ENCODE measurements at regions not wholly inside any gene's neighbourhood (a gene's known extent, or its start where the extent isn't known, plus 50 kb on each side); places are given as distances from the start of the nearest gene placed in this dataset.

DNA sequence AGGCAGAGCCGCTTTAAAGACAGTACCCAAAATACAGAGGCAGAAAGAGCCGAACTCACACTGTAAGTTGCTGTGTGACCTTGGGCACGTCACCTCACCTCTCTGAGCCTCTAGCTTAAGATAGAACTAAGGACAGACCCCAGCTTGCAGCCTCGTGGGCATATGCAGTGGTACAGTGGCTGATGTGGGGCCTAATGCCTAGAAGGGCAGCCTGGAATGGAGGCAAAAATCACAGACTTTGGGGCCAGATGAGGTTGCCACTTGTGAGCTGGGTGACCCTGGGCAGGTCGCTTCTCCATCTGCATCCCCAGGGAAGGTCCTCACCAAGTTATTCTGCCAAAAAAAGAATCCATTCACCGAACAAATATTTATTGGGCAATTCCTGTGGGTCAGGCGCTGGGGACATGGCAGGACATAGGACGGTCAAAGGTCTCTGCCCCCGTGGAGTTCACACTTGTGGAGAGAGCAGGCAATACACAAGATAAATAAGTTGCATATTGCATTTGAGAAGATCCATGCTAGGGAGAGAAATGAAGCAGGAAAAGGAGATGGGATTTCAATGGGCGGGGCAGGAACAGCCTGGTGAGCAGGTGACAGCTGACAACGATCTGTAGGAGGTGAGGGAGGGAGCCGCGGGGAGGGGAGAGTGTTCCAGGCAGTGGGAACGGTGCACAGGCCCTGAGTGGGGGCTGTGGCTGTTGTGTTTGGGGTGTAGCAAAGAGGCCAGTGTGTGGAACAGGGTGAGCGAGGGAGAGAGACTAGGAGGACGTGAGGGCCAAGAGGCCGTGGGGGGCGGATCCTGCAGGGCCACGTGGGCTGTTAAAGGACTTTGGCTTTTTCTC, 115.2 kb downstream of the CEBPB start:
- TF ChIP-seq TAF1 (IDR thresholded peaks at IDR 0.05; ENCODE audit: borderline replicate concordance, low read depth, low read length) (no peak), POLR2AphosphoS5 (IDR thresholded peaks at IDR 0.05; ENCODE audit: low read depth, low read length) (no peak), POLR2A (IDR thresholded peaks at IDR 0.05; ENCODE audit: low read depth, low read length) (no peak)
- FAIRE-seq (no peak), DNase-seq (ENCODE audit: insufficient read length) (no peak)

DNA sequence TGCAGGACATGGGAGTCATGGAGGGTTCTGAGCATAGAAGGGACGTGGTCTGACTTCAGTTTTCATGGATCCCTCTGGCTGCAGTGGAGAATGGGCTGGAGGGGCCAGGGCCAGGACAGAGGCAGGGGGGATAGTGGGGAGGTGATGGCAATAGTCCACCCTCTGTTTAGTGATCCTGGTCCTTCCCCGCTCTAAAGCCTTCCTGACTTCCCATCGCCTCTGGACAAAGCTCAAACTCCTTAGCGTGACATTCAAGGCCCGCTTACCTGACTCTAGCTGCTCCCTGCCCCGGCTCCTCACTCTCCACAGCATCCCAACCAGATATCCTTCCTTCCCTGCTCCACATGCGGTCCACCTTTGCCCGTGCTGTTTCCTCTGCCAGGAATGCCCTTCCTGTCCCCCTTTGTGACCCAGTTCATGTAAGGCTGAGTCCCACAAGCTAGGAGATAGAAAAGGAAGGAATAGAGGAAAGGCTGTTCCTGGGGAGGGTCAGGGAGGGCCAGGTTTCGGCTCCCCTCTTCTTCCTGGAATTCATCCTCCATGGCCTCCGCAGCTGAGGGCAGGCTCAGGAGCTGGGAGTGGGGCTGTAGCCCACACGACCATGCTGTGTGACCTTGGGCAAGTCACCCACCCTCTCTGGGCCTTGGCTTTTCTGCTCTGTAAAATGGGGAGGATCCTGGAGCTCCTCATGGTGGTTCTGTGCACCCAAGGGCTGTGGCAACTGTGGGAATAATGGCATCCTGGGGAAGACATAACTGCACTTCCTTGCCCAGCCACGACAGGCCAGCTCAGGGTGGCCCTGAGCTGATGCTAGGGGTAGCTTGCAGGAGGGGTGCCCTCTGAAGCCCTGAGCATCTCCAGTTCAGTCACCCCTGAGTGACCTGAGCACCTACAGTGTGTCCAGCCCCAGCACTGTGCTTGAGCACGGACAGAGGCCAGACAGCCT, 116.1 kb downstream of the CEBPB start:
- TF ChIP-seq POLR2A (IDR thresholded peaks at IDR 0.05; ENCODE audit: low read depth, low read length) (no peak), TAF1 (IDR thresholded peaks at IDR 0.05; ENCODE audit: borderline replicate concordance, low read depth, low read length) (no peak), POLR2AphosphoS5 (IDR thresholded peaks at IDR 0.05; ENCODE audit: low read depth, low read length) (no peak)

DNA sequence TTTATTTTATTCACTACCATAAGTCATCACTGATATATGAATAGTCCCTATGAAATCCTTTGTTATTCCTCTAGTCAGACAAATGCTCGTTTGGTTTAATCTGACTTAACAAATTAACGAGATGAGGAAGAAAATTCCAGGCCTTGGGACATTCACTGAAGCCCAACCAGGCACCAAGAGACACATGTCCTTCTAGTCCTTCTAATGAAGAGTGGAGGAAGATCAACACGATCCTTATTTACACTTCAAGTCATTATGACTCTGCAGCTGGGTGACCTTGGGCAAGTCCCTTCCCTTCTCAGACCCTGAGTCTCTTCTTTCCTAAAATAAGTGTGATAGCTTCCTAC, 117.5 kb downstream of the CEBPB start:
- DNase-seq (ENCODE audit: insufficient read length): no peak
- no peak for TF ChIP-seq TAF1 (IDR thresholded peaks at IDR 0.05; ENCODE audit: borderline replicate concordance, low read depth, low read length)
- TF ChIP-seq POLR2AphosphoS5 (IDR thresholded peaks at IDR 0.05; ENCODE audit: low read depth, low read length): no peak
- no peak for TF ChIP-seq POLR2A (IDR thresholded peaks at IDR 0.05; ENCODE audit: low read depth, low read length)
- no peak for FAIRE-seq

More for the DNA sequence above, 116.1 kb downstream of the CEBPB start:
- DNase-seq (ENCODE audit: insufficient read length): no peak
- FAIRE-seq: no peak

DNA sequence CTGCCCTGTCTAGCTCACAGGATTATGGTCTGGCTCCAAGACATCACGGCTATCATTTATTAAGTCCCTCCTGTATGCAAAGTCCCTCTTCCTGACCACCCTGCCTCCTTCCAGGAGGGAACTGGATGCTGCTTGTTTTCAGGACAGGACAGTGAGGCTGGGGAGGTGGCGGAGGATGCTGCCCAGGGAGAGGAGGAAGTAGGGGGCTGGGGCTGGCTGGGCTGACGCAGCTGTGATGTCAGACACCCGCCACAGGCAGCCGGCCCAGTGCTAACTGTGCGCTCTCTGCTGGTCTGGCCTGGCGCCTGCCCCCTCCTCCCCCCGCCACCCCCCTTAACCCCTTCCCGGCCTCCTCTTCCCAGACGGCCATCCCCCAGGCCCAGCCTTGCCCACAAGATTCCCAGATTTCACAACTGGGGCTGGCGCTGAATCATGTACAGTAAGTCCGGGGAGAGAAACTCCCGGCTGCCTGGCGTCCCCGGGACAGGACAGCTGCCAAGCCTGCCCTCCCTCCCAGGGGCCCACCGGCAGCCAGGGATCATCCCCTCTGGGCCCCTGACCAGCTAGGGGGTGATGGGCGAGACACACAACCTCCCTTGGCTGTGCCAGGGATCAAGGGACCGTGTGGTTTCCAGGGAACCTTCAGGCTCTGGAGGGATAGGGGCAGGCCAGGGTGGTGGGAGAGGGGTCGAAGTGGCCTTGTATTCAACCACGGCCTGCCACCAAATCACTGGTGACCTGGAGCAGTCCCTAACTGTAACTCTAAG, 118.1 kb downstream of the CEBPB start:
- TF ChIP-seq POLR2AphosphoS5 (IDR thresholded peaks at IDR 0.05; ENCODE audit: low read depth, low read length) (no peak), POLR2A (IDR thresholded peaks at IDR 0.05; ENCODE audit: low read depth, low read length) (no peak), TAF1 (IDR thresholded peaks at IDR 0.05; ENCODE audit: borderline replicate concordance, low read depth, low read length) (no peak)
- no peak for FAIRE-seq
- no peak for DNase-seq (ENCODE audit: insufficient read length)

DNA sequence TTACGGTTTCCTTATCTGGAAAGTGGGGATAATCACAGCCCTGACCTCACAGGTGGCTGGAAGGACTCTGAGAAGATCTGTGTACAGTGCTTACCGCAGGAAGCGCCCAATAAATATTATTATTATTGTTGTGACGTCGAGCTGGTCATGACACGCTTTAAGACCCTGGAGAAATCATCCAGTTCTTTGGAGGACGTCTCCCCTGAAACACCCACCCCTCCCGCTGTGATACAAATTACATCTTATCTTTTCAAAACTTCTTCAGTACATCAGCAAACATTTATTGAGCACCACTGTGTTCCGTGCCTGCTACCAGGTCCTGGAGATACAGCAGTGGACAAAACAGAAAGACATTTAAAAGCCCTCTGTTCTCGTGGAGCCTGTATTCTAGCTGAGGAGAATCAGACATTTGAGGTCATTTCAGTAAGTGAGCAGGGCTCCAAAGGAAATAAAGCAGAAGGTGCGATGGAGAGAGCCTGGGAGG, 118.7 kb downstream of the CEBPB start:
- FAIRE-seq: no peak
- no peak for DNase-seq (ENCODE audit: insufficient read length)
- TF ChIP-seq POLR2AphosphoS5 (IDR thresholded peaks at IDR 0.05; ENCODE audit: low read depth, low read length): no peak
- no peak for TF ChIP-seq TAF1 (IDR thresholded peaks at IDR 0.05; ENCODE audit: borderline replicate concordance, low read depth, low read length)
- no peak for TF ChIP-seq POLR2A (IDR thresholded peaks at IDR 0.05; ENCODE audit: low read depth, low read length)

DNA sequence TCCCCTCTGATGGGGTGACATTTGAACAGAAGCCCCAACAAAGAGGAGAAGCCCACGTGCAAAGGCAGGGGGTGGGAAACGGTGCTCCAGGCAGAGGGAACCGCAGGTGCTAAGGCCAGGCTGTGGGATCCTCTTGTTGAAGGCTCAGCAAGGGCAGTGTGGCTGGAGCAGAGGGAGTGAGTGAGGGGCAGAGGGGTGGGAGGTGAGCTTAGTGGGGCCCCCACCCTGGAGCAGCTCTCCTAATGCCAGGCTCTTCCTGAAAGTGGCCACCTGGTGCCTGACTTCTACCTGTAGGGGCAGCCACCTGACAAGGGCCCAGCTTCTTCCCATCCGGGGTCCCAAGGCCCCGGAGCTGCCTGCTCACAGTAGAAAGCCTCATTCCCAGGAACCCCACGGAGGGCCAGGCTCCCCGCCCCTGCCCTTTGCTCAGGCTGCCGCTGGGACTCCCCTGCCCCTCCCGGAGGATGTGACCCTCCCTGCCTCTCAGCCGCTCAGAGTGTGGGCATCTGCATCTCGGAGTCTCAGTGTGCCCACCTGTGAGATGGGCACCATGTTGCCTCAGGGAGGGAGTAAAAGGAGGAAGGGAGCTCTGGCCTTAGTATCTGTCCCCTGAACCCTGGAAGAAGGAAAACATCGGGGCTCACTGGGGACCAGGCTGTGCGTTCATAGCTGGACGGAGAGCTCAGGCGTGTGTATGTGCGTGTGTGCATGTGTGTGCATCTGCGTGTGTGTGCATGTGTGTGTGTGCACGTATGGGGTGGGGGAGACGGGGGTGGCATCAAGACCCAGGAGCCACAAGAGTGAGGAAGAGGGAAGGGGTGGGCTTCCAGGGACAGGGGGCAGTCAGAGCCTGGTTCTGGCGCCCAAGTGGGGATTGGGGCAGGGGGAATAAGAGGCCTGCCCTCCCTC, 119.4 kb downstream of the CEBPB start:
- no peak for FAIRE-seq
- DNase-seq (ENCODE audit: insufficient read length): no peak
- TF ChIP-seq POLR2A (IDR thresholded peaks at IDR 0.05; ENCODE audit: low read depth, low read length): no peak
- TF ChIP-seq TAF1 (IDR thresholded peaks at IDR 0.05; ENCODE audit: borderline replicate concordance, low read depth, low read length): no peak
- no peak for TF ChIP-seq POLR2AphosphoS5 (IDR thresholded peaks at IDR 0.05; ENCODE audit: low read depth, low read length)

DNA sequence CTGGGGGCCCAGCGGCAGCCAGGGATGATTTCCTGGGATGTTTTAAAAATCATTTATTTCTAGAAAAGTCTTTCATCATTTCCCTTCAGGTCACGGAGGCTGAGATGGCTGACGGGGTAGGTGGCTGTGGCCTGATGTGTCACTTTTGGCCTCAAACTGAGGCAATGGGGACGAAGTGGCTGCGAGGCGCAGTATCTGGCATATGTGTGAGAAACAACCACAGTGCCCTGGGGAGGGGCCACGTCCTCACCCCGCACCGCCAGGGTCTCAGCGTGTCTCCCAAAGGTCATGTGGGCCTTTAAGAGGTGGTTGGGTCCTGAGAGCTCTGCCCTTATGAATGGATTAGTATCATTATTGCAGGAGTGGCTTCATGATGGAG, 120.0 kb downstream of the CEBPB start:
- DNase-seq (ENCODE audit: insufficient read length) (no peak), FAIRE-seq (no peak)
- no peak for TF ChIP-seq TAF1 (IDR thresholded peaks at IDR 0.05; ENCODE audit: borderline replicate concordance, low read depth, low read length)
- TF ChIP-seq POLR2AphosphoS5 (IDR thresholded peaks at IDR 0.05; ENCODE audit: low read depth, low read length): no peak
- no peak for TF ChIP-seq POLR2A (IDR thresholded peaks at IDR 0.05; ENCODE audit: low read depth, low read length)

DNA sequence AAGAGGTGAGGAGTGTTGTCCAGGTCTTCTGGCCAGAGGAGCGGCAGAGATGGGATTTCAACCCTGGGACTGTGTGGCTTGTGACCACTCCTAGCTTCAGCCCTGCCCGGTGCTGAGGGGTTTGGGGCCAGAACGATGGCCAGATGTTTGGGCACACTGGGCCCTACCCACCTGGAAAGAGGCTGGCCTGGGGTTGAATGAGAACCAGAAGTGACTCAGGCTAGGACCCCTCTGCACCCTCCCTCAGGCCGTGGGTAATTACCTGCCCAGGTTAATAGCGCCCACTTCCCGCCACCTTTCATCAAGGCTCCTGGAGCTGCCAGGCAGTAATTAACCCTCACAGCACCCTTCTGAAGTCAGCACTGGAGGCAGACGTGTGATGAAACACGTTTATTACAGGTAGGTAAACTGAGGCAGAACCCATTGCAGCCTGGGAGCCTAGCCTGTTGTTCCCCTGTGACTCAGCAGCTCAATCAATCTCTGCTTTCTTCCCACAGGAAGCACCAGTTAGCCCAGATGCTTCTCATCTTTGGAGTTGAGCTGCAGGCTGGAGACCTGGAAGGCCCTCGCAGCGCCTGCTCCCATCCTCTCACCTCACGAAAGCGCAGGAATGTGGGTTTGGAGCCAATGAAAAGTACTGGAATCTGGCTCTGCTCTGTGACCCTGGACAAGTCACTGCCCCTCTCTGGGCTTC, 120.8 kb downstream of the CEBPB start:
- FAIRE-seq: no peak

DNA sequence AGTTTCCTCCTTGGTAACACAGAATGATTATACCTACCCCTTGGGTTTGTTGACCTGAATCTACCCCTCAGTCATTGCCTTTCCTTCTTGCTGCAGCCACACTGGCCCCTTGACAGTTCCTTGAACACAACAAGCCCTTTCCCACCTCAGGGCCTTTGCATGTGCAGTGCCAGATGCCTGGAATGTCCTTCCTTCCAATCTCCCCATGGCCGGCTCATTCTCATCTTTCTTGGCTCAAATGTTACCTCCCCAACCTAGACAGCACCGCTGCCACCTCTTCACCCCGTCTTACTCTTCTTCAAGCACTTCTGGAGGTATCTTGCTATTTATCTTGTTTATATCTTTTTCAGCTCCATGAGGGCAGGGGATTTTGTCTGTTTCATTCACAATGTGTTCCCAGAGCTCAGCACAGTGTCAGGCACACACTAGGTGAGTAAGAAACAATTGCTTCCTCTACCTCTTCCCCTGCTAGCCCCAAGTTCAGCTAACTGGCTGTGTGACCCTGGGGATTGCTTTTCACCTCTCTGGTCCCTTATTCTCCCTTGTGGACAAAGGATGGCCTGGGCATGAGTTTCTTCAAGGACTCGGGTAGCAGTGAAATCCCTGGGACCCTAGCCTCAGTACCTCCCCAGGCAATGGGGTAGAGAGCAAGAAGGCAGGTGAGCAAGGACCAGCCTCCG, 121.5 kb downstream of the CEBPB start:
- DNase-seq (ENCODE audit: insufficient read length) (no peak), FAIRE-seq (no peak)
- TF ChIP-seq TAF1 (IDR thresholded peaks at IDR 0.05; ENCODE audit: borderline replicate concordance, low read depth, low read length) (no peak), POLR2A (IDR thresholded peaks at IDR 0.05; ENCODE audit: low read depth, low read length) (no peak), POLR2AphosphoS5 (IDR thresholded peaks at IDR 0.05; ENCODE audit: low read depth, low read length) (no peak)

More for the DNA sequence above, 120.8 kb downstream of the CEBPB start:
- TF ChIP-seq POLR2A (IDR thresholded peaks at IDR 0.05; ENCODE audit: low read depth, low read length) (no peak), POLR2AphosphoS5 (IDR thresholded peaks at IDR 0.05; ENCODE audit: low read depth, low read length) (no peak)
- no peak for DNase-seq (ENCODE audit: insufficient read length)

Data from GM12892 (cell line).